ENCODE measurements at regions not wholly inside any gene's neighbourhood (a gene's known extent, or its start where the extent isn't known, plus 50 kb on each side); places are given as distances from the start of the nearest gene placed in this dataset.
"Not testable (repeated sequence)": the region's sequence is repeated elsewhere in the genome, so short reads cannot be mapped to it uniquely, and the experiment has no call there.

- TF ChIP-seq, protein P1, sequence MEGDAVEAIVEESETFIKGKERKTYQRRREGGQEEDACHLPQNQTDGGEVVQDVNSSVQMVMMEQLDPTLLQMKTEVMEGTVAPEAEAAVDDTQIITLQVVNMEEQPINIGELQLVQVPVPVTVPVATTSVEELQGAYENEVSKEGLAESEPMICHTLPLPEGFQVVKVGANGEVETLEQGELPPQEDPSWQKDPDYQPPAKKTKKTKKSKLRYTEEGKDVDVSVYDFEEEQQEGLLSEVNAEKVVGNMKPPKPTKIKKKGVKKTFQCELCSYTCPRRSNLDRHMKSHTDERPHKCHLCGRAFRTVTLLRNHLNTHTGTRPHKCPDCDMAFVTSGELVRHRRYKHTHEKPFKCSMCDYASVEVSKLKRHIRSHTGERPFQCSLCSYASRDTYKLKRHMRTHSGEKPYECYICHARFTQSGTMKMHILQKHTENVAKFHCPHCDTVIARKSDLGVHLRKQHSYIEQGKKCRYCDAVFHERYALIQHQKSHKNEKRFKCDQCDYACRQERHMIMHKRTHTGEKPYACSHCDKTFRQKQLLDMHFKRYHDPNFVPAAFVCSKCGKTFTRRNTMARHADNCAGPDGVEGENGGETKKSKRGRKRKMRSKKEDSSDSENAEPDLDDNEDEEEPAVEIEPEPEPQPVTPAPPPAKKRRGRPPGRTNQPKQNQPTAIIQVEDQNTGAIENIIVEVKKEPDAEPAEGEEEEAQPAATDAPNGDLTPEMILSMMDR (IDR thresholded peaks at IDR 0.05), result not testable (repeated sequence)
- not testable (repeated sequence) for TF ChIP-seq POLR2A (IDR thresholded peaks at IDR 0.05)
Observed at GRCh38 chr2:131922854-131923253, 238.9 kb downstream of the ANKRD30BL start.

Data from breast epithelium (tissue), 3 donors.